ENCODE measurements at regions not wholly inside any gene's neighbourhood (a gene's known extent, or its start where the extent isn't known, plus 50 kb on each side); places are given as distances from the start of the nearest gene placed in this dataset.

DNA sequence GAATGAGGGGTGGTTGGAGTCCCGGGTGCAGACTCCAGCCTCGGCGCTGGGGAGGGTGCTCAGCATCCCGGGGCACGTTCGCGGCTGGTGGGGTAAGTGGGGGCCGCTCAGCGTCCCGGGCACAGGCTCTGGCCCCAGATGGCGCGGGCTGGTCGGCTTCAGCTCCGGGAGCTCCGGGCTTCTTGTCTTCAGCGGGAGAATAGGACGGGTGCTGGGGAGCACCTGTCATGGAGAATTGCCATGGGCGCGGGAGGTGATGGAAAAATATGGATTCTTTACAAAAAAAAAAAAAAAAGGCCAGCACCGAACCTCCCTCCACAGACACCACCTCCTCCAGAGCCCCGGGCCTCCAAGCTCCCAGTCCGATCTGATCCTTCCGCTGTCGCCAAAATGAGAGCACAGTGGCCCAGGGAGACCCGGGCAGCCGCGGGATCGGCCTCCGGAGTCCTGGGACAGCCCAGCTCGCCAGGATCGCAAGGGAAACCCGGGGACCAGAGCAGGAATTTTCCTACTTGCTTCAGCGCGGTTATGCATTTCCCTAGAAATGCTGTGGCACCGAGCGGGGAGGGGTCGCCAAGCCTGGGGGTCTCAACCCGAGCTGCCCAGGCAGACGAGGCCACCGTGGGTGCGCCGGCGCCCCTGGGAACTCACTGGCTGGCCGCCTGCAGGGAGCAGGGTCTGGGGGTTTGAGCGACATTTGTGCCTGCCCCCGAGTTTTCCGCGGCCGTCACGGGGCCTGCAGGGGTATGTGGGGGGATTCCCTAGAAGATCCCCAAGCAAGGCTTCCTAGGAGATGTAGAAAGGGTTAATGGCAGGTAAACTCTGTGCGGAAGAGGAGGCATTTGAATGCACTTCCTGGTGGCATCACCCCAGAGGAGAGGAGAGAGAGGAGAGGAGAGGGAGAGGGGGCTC, 1336.9 kb downstream of the BRD1 start (continued):
- TF ChIP-seq, protein P1, sequence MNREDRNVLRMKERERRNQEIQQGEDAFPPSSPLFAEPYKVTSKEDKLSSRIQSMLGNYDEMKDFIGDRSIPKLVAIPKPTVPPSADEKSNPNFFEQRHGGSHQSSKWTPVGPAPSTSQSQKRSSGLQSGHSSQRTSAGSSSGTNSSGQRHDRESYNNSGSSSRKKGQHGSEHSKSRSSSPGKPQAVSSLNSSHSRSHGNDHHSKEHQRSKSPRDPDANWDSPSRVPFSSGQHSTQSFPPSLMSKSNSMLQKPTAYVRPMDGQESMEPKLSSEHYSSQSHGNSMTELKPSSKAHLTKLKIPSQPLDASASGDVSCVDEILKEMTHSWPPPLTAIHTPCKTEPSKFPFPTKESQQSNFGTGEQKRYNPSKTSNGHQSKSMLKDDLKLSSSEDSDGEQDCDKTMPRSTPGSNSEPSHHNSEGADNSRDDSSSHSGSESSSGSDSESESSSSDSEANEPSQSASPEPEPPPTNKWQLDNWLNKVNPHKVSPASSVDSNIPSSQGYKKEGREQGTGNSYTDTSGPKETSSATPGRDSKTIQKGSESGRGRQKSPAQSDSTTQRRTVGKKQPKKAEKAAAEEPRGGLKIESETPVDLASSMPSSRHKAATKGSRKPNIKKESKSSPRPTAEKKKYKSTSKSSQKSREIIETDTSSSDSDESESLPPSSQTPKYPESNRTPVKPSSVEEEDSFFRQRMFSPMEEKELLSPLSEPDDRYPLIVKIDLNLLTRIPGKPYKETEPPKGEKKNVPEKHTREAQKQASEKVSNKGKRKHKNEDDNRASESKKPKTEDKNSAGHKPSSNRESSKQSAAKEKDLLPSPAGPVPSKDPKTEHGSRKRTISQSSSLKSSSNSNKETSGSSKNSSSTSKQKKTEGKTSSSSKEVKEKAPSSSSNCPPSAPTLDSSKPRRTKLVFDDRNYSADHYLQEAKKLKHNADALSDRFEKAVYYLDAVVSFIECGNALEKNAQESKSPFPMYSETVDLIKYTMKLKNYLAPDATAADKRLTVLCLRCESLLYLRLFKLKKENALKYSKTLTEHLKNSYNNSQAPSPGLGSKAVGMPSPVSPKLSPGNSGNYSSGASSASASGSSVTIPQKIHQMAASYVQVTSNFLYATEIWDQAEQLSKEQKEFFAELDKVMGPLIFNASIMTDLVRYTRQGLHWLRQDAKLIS (CRISPR knock-in tag; IDR thresholded peaks at IDR 0.05) = no peak
- TF ChIP-seq, protein P2, sequence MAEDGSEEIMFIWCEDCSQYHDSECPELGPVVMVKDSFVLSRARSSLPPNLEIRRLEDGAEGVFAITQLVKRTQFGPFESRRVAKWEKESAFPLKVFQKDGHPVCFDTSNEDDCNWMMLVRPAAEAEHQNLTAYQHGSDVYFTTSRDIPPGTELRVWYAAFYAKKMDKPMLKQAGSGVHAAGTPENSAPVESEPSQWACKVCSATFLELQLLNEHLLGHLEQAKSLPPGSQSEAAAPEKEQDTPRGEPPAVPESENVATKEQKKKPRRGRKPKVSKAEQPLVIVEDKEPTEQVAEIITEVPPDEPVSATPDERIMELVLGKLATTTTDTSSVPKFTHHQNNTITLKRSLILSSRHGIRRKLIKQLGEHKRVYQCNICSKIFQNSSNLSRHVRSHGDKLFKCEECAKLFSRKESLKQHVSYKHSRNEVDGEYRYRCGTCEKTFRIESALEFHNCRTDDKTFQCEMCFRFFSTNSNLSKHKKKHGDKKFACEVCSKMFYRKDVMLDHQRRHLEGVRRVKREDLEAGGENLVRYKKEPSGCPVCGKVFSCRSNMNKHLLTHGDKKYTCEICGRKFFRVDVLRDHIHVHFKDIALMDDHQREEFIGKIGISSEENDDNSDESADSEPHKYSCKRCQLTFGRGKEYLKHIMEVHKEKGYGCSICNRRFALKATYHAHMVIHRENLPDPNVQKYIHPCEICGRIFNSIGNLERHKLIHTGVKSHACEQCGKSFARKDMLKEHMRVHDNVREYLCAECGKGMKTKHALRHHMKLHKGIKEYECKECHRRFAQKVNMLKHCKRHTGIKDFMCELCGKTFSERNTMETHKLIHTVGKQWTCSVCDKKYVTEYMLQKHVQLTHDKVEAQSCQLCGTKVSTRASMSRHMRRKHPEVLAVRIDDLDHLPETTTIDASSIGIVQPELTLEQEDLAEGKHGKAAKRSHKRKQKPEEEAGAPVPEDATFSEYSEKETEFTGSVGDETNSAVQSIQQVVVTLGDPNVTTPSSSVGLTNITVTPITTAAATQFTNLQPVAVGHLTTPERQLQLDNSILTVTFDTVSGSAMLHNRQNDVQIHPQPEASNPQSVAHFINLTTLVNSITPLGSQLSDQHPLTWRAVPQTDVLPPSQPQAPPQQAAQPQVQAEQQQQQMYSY (CRISPR knock-in tag; IDR thresholded peaks at IDR 0.05) = no peak
- TF ChIP-seq, protein P3, sequence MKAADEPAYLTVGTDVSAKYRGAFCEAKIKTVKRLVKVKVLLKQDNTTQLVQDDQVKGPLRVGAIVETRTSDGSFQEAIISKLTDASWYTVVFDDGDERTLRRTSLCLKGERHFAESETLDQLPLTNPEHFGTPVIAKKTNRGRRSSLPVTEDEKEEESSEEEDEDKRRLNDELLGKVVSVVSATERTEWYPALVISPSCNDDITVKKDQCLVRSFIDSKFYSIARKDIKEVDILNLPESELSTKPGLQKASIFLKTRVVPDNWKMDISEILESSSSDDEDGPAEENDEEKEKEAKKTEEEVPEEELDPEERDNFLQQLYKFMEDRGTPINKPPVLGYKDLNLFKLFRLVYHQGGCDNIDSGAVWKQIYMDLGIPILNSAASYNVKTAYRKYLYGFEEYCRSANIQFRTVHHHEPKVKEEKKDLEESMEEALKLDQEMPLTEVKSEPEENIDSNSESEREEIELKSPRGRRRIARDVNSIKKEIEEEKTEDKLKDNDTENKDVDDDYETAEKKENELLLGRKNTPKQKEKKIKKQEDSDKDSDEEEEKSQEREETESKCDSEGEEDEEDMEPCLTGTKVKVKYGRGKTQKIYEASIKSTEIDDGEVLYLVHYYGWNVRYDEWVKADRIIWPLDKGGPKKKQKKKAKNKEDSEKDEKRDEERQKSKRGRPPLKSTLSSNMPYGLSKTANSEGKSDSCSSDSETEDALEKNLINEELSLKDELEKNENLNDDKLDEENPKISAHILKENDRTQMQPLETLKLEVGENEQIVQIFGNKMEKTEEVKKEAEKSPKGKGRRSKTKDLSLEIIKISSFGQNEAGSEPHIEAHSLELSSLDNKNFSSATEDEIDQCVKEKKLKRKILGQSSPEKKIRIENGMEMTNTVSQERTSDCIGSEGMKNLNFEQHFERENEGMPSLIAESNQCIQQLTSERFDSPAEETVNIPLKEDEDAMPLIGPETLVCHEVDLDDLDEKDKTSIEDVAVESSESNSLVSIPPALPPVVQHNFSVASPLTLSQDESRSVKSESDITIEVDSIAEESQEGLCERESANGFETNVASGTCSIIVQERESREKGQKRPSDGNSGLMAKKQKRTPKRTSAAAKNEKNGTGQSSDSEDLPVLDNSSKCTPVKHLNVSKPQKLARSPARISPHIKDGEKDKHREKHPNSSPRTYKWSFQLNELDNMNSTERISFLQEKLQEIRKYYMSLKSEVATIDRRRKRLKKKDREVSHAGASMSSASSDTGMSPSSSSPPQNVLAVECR (CRISPR knock-in tag; IDR thresholded peaks at IDR 0.05; ENCODE audit: borderline replicate concordance) = no peak
- TF ChIP-seq, protein P4, sequence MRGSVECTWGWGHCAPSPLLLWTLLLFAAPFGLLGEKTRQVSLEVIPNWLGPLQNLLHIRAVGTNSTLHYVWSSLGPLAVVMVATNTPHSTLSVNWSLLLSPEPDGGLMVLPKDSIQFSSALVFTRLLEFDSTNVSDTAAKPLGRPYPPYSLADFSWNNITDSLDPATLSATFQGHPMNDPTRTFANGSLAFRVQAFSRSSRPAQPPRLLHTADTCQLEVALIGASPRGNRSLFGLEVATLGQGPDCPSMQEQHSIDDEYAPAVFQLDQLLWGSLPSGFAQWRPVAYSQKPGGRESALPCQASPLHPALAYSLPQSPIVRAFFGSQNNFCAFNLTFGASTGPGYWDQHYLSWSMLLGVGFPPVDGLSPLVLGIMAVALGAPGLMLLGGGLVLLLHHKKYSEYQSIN (CRISPR knock-in tag; IDR thresholded peaks at IDR 0.05; ENCODE audit: borderline replicate concordance) = no peak
- TF ChIP-seq ZBTB21 (CRISPR knock-in tag; IDR thresholded peaks at IDR 0.05) (no peak), ZNF207 (IDR thresholded peaks at IDR 0.05; ENCODE audit: borderline replicate concordance) (no peak)
- TF ChIP-seq, protein P5, sequence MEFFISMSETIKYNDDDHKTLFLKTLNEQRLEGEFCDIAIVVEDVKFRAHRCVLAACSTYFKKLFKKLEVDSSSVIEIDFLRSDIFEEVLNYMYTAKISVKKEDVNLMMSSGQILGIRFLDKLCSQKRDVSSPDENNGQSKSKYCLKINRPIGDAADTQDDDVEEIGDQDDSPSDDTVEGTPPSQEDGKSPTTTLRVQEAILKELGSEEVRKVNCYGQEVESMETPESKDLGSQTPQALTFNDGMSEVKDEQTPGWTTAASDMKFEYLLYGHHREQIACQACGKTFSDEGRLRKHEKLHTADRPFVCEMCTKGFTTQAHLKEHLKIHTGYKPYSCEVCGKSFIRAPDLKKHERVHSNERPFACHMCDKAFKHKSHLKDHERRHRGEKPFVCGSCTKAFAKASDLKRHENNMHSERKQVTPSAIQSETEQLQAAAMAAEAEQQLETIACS (CRISPR knock-in tag; IDR thresholded peaks at IDR 0.05) = no peak

Measured in HepG2 (cell line).